COLO668 (cell line): ENCODE measurements at regions not wholly inside any gene's neighbourhood (a gene's known extent, or its start where the extent isn't known, plus 50 kb on each side); places are given as distances from the start of the nearest gene placed in this dataset.

ENCODE experiments used
- DNase-seq: peaks from one replicate; lab custom pipeline; 2025; ENCODE audit not compliant: unreplicated experiment; lab: John Stamatoyannopoulos, UW

DNA sequence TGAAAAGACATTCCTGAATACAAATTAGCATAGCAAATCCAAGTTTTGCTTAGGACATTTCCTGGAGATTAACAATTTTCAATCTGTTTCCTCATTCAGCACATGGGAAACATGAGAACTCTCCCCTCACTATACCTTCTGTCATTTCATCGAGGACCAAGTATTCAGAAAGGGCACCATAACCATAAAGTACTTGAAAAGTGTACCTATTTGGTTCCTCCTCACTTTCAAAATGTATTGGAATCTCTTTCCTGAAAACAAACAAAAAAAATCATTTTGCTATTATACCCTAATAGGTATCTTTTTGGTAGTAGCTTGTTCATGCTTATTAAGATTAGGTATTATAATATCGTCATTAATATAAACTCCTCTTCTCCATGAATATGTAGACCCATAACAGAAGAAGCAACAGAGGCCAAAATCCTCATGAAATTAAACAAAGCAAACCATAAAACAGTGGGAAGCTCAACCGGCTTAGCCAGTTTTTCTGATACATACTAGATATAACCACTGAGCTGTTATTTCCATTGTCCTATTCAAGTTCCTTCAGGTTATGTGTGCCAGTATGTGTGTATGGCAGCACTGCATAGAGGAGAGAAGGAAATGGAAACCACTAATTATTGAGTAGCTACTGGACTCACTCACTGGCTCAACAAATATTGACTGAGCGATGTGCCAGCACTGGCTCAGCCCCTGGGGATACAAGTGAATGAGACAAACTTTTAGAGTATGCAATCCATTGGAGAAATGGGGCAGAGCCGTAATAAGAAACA lies 274.0 kb downstream of the MAFB start:
- no peak for DNase-seq

DNA sequence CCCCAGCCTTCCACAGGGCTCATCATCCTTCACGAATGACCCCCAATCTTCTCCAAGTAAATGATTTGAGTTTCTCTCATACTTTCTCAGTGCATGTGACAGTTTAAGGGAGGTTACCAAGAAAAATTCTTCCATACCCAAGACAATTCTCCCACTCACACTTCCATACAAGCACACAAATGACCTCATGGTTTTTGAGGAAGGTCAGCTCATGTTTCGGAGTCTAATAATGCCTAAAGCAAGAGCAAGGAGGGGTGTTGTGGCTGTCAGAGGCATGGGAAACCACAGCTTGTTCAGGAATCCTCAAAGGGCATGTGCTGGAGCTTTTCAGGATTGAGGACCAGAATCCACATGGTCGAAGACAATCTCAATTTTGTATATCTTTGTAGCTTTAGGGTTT lies 279.0 kb downstream of the MAFB start:
- DNase-seq = no peak

DNA sequence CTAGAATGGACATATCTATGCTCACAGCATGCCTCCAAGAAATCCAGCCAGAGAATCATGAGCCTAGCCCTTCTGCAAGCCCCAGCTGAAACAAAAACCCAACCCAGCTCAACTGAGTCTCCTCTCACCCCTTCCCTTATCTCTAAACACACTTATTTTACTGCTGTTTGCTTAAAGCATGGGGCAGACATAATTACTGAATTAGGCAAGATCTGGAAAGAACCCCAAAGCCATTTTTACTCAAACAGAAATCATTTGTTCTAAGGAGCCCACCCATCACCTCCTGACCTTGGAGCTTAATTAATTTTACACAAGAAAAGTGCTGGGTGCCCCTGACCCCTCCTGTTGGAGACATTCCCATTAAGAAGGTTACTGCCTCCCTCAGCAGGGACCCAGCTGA lies 291.6 kb downstream of the MAFB start:
- DNase-seq = no peak

GRCh38 chr20:40393197-40394079 lies 295.6 kb downstream of the MAFB start:
- DNase-seq = no peak

GRCh38 chr20:40390654-40391053 lies 298.4 kb downstream of the MAFB start:
- no peak for DNase-seq

GRCh38 chr20:40370800-40371199 lies 318.2 kb downstream of the MAFB start:
- DNase-seq = no peak

GRCh38 chr20:40368876-40369275 lies 320.2 kb downstream of the MAFB start:
- no peak for DNase-seq

DNA sequence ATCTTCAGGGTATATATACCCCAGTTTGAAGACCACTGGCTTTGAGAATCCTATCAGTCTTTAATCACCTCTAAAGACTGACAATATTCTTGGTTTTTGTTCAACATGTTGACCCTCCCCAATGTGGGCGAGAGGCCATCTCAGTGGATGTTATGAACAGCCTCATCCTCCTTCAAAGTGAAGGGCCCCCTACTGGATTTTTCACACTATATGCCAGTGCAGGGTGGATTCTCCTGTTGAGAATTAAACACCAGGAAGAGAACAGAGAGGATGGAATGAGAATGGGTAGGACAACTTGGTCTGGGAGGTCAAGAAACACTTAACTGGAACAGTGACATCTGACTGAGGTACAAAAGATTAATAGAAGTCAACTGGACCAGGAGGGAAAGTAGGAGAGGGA lies 327.1 kb downstream of the MAFB start:
- no peak for DNase-seq

GRCh38 chr20:40359131-40359912 lies 329.7 kb downstream of the MAFB start:
- no peak for DNase-seq

DNA sequence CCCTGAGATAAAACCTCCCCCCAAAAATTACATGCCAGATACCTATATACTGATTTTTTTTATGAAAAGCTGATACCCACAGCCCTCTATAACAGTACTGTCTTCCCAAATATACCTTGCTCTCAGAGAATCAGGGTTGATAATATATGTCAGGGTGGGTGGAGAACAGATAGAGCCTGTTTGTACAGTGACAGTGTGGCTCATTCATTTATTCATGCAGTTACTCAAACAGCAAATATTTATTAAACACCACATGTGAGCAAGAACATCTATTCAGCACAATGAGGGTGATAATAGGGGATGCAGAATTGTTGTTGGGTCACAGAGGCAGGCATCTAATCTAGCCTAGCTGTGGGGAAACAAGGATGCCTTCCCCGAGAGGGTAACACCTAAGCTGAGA lies 334.2 kb downstream of the MAFB start:
- DNase-seq = no peak

DNA sequence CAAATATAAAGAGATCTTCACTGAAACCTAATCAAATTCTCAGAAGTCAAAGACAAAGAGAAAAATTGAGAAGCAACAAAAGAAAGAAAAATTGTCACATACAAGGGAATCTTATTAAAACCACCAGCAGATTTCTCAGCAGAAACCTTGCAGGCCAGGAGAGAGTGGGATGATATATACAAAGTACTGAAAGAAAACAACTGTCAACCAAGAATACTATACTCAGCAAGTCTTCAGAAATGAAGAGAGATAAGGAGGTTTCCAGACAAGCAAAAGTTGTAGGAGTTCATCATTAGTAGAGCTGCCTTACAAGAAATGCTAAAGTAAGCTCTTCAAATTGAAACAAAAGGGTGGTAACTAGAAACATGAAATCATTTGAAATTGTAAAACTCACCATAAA lies 345.6 kb downstream of the MAFB start:
- no peak for DNase-seq

DNA sequence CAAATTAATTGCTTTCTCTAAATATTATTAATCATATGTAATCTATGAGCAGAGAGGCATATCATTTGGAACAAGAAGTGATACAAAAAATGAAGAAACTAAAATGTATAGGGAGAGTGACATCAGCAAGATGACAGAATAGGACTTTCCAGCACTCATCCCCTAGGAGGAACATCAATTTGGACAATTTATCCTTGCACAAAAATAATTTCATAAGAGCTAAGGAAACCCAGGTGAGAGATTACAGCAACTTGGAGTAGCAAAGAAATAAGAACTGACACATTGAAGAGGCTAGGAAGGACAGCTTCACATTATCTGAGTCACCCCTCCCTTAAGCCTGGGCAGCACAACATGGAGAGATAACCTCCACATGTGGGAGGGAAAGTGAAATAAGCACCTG lies 347.5 kb downstream of the MAFB start:
- DNase-seq = no peak

DNA sequence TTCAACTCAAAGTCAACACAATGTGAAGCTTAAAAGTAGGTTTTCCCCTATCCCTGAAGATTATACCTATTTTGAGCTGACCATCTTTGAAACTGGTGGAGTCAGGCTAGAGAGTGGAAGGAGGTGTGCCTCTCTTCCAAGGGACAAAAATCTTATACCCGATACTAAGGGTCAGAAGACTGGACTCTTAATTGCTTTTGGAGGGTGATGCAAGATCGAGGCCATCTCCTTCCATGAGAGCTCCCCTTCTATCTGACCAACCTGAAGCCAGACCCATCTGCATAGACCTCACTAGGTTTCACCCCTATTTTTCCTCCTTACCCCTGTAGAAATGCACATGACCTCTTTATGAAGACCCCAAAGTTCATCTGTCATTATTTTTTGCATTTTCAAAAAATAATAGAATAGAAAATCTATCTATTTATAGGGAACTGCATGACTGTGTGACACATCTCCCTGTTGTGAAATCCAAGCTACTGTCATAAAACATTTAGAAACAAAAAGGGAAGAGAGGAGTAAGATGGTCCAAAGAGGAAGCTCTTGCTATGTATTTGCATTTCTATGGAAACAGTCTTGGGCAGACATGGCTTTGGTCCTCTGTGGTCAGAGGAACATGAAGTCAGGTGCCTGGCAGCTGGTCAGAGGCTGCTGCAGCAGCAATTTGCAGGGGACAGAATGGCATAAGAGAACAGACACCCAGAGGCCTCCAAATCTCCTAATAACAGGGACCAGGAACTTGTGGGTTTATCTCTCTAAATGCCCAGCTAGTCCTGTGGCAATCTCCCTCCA lies 349.2 kb downstream of the MAFB start:
- no peak for DNase-seq

DNA sequence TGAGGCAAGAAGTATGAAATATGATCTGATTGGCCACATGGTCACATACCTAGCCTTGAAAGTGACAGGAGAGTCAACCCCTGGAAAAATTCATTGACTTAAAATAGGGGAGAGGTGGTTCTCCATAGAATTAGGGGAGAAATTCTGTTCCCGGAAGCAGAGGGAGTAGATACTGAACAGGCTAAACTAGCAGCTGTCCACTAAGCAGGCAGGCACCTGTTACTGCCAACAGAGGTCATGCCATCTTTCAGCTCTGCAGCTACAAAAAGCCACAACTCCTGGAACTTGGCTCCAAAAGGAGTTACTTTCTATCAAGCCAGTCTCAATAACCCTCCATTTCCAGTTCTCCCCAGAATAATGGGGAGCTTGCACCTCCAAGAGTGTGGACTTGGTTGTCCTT lies 352.5 kb downstream of the MAFB start:
- no peak for DNase-seq

- no peak for DNase-seq
Measured at GRCh38 chr20:40335901-40336351, 353.1 kb downstream of the MAFB start.

DNA sequence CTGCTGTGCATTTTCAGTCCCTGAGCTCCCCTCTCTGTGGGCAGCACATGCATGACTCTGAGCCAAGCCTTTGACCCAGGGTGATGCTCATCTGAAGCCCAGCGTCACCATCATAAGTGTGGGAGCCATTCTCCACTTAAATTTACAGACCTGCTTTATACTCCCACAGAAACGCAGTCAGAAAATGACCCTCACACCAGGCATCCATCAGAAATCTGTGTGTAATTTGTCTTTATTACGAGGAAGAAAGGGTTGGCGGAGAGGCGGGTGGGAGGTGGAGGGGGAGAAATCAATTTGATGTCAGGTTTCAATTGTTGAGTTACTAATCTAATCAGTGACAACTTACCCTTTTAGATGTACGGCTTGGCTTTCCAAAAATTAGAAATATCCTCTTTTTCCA lies 353.6 kb downstream of the MAFB start:
- no peak for DNase-seq

DNA sequence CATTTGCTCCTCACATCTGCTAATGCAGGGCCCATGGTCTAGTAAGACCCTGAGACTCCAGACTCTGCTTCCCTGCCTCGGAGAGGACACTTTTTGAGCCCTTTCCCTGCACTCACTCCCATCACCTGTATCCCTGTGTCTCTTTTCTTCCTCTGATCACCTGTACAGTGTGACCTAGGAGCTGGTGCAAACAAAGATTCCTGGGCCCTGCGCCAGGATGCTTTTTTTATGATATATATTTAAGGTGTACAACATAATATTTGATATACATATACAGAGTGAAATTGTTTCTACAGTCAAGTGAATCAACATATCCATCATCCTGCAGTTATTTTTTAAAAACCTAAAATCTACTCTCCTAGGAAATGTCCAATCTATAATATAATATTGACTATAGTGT lies 355.4 kb downstream of the MAFB start:
- DNase-seq = no peak

GRCh38 chr20:40331807-40332560 lies 357.1 kb downstream of the MAFB start:
- DNase-seq = no peak

DNA sequence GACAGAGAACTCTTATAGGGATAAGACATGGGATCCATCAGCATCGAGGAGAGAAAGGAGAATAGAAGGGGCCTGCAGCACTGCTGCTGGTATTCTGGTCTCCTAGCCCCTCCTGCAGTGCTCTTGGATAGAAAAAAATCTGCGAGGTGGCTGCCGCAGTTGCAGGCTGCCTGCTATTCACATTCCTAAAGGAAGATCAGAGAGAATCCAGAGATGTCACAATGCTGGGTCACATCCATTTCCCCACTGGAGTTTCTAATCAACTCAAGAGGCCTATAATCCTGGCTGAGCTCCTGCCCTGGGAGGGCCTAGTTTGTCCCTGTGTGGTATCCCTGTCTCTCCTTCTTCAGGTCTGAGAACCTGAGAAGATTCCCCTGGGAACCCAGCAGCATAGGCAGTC lies 357.8 kb downstream of the MAFB start:
- no peak for DNase-seq

DNA sequence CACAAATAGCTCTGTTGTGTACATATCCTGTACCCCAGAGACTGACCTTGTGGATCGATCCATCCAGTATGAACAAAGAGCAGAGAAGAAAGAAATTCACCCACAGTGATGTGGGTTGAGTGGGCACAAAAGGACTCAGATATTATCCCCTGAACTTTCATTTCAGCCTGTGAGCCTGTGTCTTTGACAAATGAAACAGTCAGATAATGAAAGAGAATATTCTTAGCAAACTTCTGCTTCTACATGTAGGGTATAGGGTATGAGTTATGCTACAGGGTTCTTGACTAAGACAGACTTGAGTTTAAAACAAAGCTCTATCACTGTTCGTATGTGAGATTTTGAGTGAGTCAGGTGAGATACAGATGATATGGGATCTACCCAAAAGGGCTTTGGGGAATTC lies 359.7 kb downstream of the MAFB start:
- DNase-seq = no peak
